ENCODE measurements at regions not wholly inside any gene's neighbourhood (a gene's known extent, or its start where the extent isn't known, plus 50 kb on each side); places are given as distances from the start of the nearest gene placed in this dataset.
"Not testable (repeated sequence)": the region's sequence is repeated elsewhere in the genome, so short reads cannot be mapped to it uniquely, and the experiment has no call there.

DNA sequence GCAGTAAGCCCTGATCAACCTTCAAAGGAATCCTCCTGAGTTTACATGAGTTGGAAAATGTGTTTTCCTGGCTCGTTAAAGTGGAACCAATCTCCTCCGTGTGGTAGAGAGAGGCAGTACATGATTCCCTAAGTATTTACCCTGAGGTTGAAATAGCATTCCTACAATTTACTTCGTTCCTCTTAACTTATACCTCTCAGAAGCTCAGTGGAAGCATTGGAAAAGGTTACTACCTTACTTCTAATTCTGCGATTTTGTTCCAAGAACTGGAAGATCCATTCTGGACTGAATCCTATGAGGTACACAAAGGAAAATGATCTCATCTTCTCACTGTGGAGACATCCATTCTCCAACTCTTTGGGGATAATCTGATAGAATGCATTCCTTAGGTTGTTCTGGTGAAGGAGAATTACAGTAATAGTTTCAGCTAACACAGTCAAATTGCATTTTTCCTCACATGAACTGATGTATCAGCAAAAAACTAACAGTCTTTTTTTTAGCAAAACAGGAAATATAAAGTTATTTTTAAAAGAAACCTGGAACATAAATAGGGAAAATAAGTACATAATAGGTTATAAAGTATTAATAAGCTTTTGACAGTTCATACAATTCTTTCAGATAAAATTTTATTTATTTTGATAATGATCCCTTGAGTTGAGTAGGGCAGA is 475.6 kb downstream of the PDZRN4 start:
- no peak for DNase-seq (ENCODE audit: low read depth)
- no peak overlapping the region for H3K4me3 ChIP-seq (ENCODE audit: low read depth, low read length)
- peak; percentile 8 for TF ChIP-seq CTCF (IDR thresholded peaks at IDR 0.05; ENCODE audit: low read depth, low read length, missing control alignments)

DNA sequence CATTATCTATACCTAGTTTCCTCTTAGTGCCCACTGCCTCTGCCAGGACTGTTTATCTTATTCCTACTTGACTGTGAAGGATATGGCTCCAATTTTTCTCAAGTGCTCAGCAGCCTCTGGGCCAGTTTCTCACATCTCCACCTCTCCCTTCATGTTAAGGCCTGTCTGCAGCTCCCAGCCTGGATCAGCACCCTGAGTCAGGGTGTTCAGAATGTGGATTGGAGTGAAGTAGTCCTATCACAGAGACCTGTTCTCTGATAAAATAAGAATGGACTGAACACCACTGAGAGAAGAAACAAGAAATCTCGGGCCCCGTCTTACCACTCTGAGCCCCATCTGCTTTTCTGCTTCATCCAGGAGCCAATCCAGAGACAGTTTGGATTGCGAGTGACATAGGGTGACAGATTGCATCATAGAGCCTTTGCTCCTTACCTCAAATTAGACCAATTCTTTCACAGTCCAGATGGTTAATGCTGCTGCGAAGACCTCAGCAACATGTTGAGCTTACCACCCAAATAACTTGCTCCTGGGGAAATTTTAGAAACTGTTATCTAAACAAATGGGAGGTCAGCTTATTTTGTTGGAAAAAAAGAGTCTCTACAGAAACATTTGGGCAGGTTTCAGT is 473.1 kb downstream of the PDZRN4 start:
- no peak for TF ChIP-seq CTCF (IDR thresholded peaks at IDR 0.05; ENCODE audit: low read depth, low read length, missing control alignments)
- no peak overlapping the region for H3K4me3 ChIP-seq (ENCODE audit: low read depth, low read length)
- DNase-seq (ENCODE audit: low read depth), result no peak

GRCh38 chr12:41656454-41656853 is 468.3 kb downstream of the PDZRN4 start:
- no peak for DNase-seq (ENCODE audit: low read depth)
- no peak for TF ChIP-seq CTCF (IDR thresholded peaks at IDR 0.05; ENCODE audit: low read depth, low read length, missing control alignments)
- H3K4me3 ChIP-seq (ENCODE audit: low read depth, low read length), result no peak overlapping the region

DNA sequence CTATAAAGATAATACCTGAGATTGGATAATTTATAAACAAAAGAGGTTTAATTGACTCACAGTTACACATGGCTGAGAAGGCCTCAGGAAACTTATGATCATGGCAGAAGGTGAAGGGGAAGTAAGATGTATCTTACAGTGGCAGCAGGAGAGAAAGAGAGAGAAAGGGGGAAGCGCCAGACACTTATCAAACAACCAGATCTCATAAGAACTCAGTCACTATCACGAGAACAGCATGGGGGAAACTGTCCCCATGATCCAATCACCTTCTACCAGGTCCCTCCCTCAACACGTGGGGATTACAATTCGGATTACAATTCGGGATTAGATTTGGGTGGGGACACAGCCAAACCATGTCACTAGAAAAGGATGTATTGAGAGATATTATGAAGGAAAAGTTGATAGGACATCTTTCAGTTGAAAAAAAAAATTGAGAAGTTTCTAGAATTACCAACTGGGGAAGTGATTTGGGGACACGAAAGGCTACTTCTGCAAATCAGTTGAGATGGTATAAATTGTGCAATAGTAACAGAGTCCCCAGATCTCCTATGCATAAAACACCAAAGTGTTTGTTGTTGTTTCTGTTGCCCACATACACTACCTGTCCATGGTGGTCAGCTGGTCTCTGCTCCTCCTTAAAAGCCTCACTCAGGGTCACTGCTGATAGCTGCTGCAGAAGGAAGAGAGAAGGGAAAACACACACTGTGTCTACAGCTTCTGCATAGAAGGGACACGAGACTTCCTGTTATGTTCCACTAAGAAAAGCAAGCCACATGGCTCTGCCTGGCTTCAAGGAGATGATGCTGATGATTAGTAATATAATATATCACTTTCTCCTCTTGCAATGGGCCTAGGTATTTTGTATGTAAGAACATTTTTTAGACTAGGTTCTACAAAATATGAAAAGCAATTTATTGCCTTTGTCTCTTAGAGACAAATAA is 465.5 kb downstream of the PDZRN4 start:
- DNase-seq (ENCODE audit: low read depth), result no peak
- no peak overlapping the region for H3K4me3 ChIP-seq (ENCODE audit: low read depth, low read length)
- no peak for TF ChIP-seq CTCF (IDR thresholded peaks at IDR 0.05; ENCODE audit: low read depth, low read length, missing control alignments)

DNA sequence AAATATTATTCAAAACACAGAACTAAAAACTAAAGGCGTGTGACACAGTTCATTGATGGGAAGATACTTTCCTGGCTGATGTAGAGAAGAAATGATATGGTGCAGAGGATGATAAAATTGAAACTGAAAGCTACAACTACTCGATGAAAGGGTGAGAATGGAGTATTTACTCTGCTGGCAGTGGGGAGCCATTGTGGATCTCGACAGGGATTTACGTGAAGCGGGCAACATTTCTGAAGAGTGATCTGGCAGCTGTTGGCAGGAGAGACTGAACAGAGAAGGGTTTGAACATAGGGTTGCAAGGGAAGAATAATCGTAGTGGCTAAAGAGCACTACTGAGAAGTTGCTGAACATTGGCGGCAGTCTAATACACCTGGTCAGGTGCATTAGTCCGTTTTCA is 464.9 kb downstream of the PDZRN4 start:
- TF ChIP-seq CTCF (IDR thresholded peaks at IDR 0.05; ENCODE audit: low read depth, low read length, missing control alignments), result no peak
- H3K4me3 ChIP-seq (ENCODE audit: low read depth, low read length), result no peak overlapping the region
- DNase-seq (ENCODE audit: low read depth), result no peak

DNA sequence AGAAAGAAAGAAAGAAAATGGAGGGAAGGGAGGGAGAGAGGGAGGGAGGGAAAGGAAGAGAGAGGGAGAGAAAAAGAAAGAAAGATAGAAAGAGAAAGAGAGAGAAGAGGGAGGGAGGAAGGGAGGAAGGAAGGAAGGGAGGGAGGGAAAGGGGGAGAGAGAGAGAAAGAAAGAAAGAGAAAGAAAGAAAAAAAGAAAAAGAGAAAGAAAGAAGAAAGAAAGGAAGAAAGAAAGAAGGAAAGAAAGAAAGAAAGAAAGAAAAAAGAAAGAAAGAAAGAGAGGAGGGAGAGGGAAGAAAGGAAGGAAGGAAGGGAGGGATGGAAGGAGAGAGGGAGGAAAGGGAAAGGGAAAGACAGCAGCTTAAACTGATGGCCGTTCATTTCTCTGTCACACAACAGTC is 457.5 kb downstream of the PDZRN4 start:
- no peak for DNase-seq (ENCODE audit: low read depth)
- H3K4me3 ChIP-seq (ENCODE audit: low read depth, low read length), result no peak overlapping the region
- no peak for TF ChIP-seq CTCF (IDR thresholded peaks at IDR 0.05; ENCODE audit: low read depth, low read length, missing control alignments)

DNA sequence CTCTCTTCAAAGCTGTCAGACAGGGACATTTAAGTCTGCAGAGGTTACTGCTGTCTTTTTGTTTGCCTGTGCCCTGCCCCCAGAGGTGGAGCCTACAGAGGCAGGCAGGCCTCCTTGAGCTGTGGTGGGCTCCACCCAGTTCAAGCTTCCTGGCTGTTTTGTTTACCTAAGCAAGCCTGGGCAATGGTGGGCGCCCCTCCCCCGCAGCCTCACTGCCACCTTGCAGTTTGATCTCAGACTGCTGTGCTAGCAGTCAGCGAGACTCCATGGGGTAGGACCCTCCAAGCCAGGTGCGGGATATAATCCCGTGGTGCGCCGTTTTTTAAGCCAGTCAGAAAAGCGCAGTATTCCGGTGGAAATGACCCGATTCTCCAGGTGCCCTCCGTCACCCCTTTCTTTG is 454.7 kb downstream of the PDZRN4 start:
- DNase-seq (ENCODE audit: low read depth); H3K4me3 ChIP-seq (ENCODE audit: low read depth, low read length): not testable (repeated sequence)
